Hepatocyte (in vitro differentiated cells): ENCODE measurements at regions not wholly inside any gene's neighbourhood (a gene's known extent, or its start where the extent isn't known, plus 50 kb on each side); places are given as distances from the start of the nearest gene placed in this dataset.

Experiments used
- DNase-seq: peaks from one replicate; pipeline ENCODE4 v3.0.0-alpha.2; 2016; ENCODE audit warnings: low spot score
- H2AFZ ChIP-seq: fragments of 200-600 bp; sonication (generic); 2 replicates; pipeline ENCODE4 v1.6.0; 2016; ENCODE audit warnings: antibody characterized with exemption, mild to moderate bottlenecking
- H3K27ac ChIP-seq: fragments of 200-600 bp; sonication (generic); 2 replicates; pipeline ENCODE4 v1.5.1; 2016; ENCODE audit warnings: mild to moderate bottlenecking
- H3K27me3 ChIP-seq: fragments of 200-600 bp; sonication (generic); 2 replicates; pipeline ENCODE4 v1.6.1; 2016
- H3K36me3 ChIP-seq: fragments of 200-600 bp; sonication (generic); replicated peaks from 2 replicates; pipeline ENCODE4 v1.5.1; 2016; ENCODE audit warnings: low read depth; ENCODE audit not compliant: insufficient read depth
- H3K4me1 ChIP-seq: fragments of 200-600 bp; sonication (generic); 2 replicates; pipeline ENCODE4 v1.5.1; 2016; ENCODE audit warnings: mild to moderate bottlenecking, moderate library complexity; ENCODE audit not compliant: insufficient read depth
- H3K4me2 ChIP-seq: fragments of 200-600 bp; sonication (generic); 2 replicates; pipeline ENCODE4 v1.6.0; 2016
- H3K4me3 ChIP-seq: fragments of 200-600 bp; sonication (generic); 2 replicates; pipeline ENCODE4 v1.5.1; 2016; ENCODE audit warnings: mild to moderate bottlenecking
- H3K79me2 ChIP-seq: fragments of 200-600 bp; sonication (generic); 2 replicates; pipeline ENCODE4 v1.6.0; 2017; ENCODE audit warnings: mild to moderate bottlenecking
- H3K9me2 ChIP-seq: fragments of 200-600 bp; sonication (generic); replicated peaks from 2 replicates; pipeline ENCODE4 v1.6.0; 2017; ENCODE audit warnings: mild to moderate bottlenecking; ENCODE audit not compliant: insufficient read depth
- H3K9me3 ChIP-seq: fragments of 200-600 bp; sonication (generic); 2 replicates; pipeline ENCODE4 v1.5.1; 2016; ENCODE audit warnings: low read depth, mild to moderate bottlenecking
- H4K20me1 ChIP-seq: fragments of 200-600 bp; sonication (generic); 2 replicates; pipeline ENCODE4 v1.6.0; 2016; ENCODE audit warnings: mild to moderate bottlenecking; ENCODE audit not compliant: insufficient read depth, poor library complexity, severe bottlenecking
- EZH2 ChIP-seq: fragments of 200-600 bp; sonication (generic); IDR thresholded peaks from 2 replicates; pipeline ENCODE4 v1.6.1; 2016; ENCODE audit warnings: antibody characterized with exemption, mild to moderate bottlenecking, borderline replicate concordance
- EZH2phosphoT487 ChIP-seq: fragments of 200-600 bp; sonication (generic); IDR thresholded peaks from one replicate; pipeline ENCODE4 v1.6.1; 2018; ENCODE audit warnings: antibody characterized with exemption, mild to moderate bottlenecking, low read depth, moderate library complexity; ENCODE audit not compliant: unreplicated experiment, severe bottlenecking
- WGBS: methylation state at CpG from one replicate; pipeline ENCODE4 v1.1.6; 2016; ENCODE audit warnings: low lambda C conversion rate; ENCODE audit errors: missing lambda C conversion rate; 5-methylcytosine and 5-hydroxymethylcytosine counted together
- TF ChIP-seq, protein P1 (sequence below): fragments of 200-600 bp; sonication (generic); IDR thresholded peaks from 2 replicates; pipeline ENCODE4 v1.5.1; 2016; ENCODE audit warnings: antibody characterized with exemption, mild to moderate bottlenecking; ENCODE audit not compliant: poor library complexity

DNA sequence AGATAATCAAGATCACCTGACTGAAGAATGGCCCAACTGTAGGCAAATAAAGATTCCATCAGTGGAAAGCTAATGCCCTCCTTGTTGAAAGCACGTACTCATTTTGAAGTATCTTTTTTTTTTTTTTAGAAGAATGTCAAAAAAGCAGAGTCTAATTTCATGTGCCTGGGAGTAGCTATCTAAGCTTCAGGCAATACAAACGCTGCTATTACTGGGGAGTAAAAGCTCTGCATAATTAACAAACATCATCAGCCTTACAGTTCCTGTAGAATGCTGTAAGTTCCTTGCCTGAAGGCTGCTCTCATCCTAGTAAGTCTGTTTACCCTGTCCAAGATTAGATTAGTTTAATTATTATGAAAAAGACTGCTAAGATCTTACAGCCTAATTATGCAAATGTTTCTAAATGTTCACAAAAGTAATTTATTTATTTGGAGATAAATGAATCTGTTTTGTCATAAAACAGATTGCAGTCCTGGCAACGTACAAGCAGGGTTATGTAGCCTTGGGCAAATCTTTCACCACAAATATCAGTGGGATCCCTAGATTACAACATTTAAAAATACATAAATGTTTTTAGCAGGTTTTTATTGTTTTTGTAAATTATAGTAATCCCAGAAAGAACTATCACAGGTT is 451.3 kb upstream of the AGTR1 start:
- H3K27ac ChIP-seq, result no peak overlapping the region
- H3K36me3 ChIP-seq, result no peaks in the 10 kb centered on the region
- no peaks in the 10 kb centered on the region for H3K9me2 ChIP-seq
- H3K79me2 ChIP-seq, result no peaks in the 10 kb centered on the region
- DNase-seq, result no peak
- no peak overlapping the region for H3K4me2 ChIP-seq
- H3K9me3 ChIP-seq, result no peaks in the 10 kb centered on the region
- H3K4me1 ChIP-seq, result no peaks in the 10 kb centered on the region
- no peaks in the 10 kb centered on the region for H3K27me3 ChIP-seq
- 37% methylated on average over 3 of the region's 3 CpGs for WGBS
- H4K20me1 ChIP-seq, result no peaks in the 10 kb centered on the region
- TF ChIP-seq EZH2phosphoT487, result no peak
- TF ChIP-seq, protein P1, sequence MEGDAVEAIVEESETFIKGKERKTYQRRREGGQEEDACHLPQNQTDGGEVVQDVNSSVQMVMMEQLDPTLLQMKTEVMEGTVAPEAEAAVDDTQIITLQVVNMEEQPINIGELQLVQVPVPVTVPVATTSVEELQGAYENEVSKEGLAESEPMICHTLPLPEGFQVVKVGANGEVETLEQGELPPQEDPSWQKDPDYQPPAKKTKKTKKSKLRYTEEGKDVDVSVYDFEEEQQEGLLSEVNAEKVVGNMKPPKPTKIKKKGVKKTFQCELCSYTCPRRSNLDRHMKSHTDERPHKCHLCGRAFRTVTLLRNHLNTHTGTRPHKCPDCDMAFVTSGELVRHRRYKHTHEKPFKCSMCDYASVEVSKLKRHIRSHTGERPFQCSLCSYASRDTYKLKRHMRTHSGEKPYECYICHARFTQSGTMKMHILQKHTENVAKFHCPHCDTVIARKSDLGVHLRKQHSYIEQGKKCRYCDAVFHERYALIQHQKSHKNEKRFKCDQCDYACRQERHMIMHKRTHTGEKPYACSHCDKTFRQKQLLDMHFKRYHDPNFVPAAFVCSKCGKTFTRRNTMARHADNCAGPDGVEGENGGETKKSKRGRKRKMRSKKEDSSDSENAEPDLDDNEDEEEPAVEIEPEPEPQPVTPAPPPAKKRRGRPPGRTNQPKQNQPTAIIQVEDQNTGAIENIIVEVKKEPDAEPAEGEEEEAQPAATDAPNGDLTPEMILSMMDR, result no peak
- no peak overlapping the region for H3K4me3 ChIP-seq
- H2AFZ ChIP-seq, result no peak overlapping the region

DNA sequence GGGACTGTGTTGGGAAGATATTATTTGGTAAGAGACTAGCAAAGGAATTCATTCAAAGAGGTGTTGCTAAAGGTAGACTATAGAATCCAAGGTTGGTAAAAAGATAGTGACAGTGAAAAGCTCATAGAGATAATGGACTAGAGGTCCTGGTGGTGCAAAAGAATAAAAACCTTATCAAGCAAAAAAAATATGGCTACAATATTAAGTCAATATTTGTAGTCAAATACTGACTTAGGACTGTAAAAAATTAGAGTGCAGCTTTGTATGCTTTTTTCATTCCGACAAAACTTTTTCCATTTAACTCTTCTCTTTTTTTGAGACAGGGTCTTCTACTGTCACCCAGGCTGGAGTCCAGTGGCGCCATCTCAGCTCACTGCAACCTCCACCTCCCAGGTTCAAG is 444.0 kb upstream of the AGTR1 start:
- H3K4me1 ChIP-seq, result peaks cover 4% of the 10 kb centered on the region
- no peaks in the 10 kb centered on the region for H3K27me3 ChIP-seq
- no peaks in the 10 kb centered on the region for H3K36me3 ChIP-seq
- H3K27ac ChIP-seq, result no peak overlapping the region
- no peak overlapping the region for H2AFZ ChIP-seq
- no peak overlapping the region for H3K4me3 ChIP-seq
- H3K9me3 ChIP-seq, result no peaks in the 10 kb centered on the region
- H3K9me2 ChIP-seq, result no peaks in the 10 kb centered on the region
- H3K4me2 ChIP-seq, result no peak overlapping the region
- WGBS, result 85% methylated on average over 2 of the region's 2 CpGs
- TF ChIP-seq, protein P1, result no peak
- no peak for TF ChIP-seq EZH2phosphoT487
- no peak for TF ChIP-seq EZH2
- H4K20me1 ChIP-seq, result no peaks in the 10 kb centered on the region
- H3K79me2 ChIP-seq, result no peaks in the 10 kb centered on the region
- DNase-seq, result no peak

DNA sequence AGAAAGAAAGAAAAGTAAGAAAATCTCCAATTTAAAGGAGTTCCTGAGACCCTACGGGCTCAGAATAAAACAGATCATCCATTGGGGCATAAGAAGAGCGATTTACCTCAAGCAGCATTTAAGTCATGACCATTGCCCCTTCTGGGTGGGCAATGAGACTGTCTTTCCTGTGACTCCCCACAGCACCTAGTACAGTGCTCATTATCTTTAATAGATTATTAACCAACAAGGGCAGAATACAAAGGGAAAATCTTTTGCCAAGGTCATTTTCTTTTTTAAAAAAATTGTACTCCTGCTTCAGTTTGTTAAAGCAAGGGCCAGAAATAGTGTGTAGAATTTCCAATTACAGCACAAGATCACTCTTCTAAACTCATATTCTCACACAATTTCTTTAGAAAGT is 443.3 kb upstream of the AGTR1 start:
- no peak for TF ChIP-seq EZH2
- TF ChIP-seq, protein P1, result no peak
- no peak overlapping the region for H3K4me3 ChIP-seq
- H3K27me3 ChIP-seq, result no peaks in the 10 kb centered on the region
- peaks cover 4% of the 10 kb centered on the region for H3K4me1 ChIP-seq
- no peak overlapping the region for H3K4me2 ChIP-seq
- no peak for DNase-seq
- no peak overlapping the region for H3K27ac ChIP-seq
- H4K20me1 ChIP-seq, result no peaks in the 10 kb centered on the region
- 82% methylated on average over 2 of the region's 2 CpGs for WGBS
- no peaks in the 10 kb centered on the region for H3K9me2 ChIP-seq
- no peaks in the 10 kb centered on the region for H3K36me3 ChIP-seq
- H2AFZ ChIP-seq, result no peak overlapping the region
- no peaks in the 10 kb centered on the region for H3K79me2 ChIP-seq
- H3K9me3 ChIP-seq, result no peaks in the 10 kb centered on the region
